ENCODE measurements at regions not wholly inside any gene's neighbourhood (a gene's known extent, or its start where the extent isn't known, plus 50 kb on each side); places are given as distances from the start of the nearest gene placed in this dataset.

- no TSS peak for BruUV-seq (replicated peaks)
- H3K79me2 ChIP-seq (ENCODE audit: low read length): no peaks in the 10 kb centered on the region
- DNase-seq: no peak
- no peaks in the 10 kb centered on the region for H3K27me3 ChIP-seq (ENCODE audit: low read length)
- H3K9me2 ChIP-seq (replicated peaks; ENCODE audit: low read length): no peaks in the 10 kb centered on the region
- CTCF ChIA-PET: no interaction called here
- H3F3A ChIP-seq (ENCODE audit: low read length, unreplicated experiment): no peaks in the 10 kb centered on the region
- intact Hi-C loops (cut with micrococcal nuclease): no loop called here
- no peak for TF ChIP-seq EZH2phosphoT487 (IDR thresholded peaks at IDR 0.05; ENCODE audit: borderline replicate concordance, low read length)
- no peak for TF ChIP-seq CTCF (conservative IDR thresholded peaks at IDR 0.05; ENCODE audit: low read depth, low read length)
- TF ChIP-seq EZH2 (IDR thresholded peaks at IDR 0.05; ENCODE audit: low read length, unreplicated experiment): no peak
- no peak overlapping the region for H2AFZ ChIP-seq (ENCODE audit: low read length)
- no peak for ATAC-seq
- H3K36me3 ChIP-seq (ENCODE audit: low read depth, low read length): no peaks in the 10 kb centered on the region
- no peak overlapping the region for H3K4me3 ChIP-seq (ENCODE audit: low read length)
- peaks cover 10% of the 10 kb centered on the region for H3K4me1 ChIP-seq (ENCODE audit: insufficient read depth, low read length)
- no peaks in the 10 kb centered on the region for H4K20me1 ChIP-seq (ENCODE audit: low read length)
- no peak overlapping the region for H3K9ac ChIP-seq (ENCODE audit: low read length)
- H3K4me2 ChIP-seq (ENCODE audit: low read length): no peak overlapping the region
- H3K9me3 ChIP-seq (ENCODE audit: low read length): no peaks in the 10 kb centered on the region
- no peak overlapping the region for H3K27ac ChIP-seq (ENCODE audit: low read length)
- POLR2A ChIA-PET (ENCODE audit: unreplicated experiment): no interaction called here
These were observed 602.0 kb upstream of the MEF2C start for GRCh38 chr5:89484962-89485361.

- ChIA-PET POLR2A (ENCODE audit: unreplicated experiment) (no interaction called here), CTCF (no interaction called here)
- Histone ChIP-seq H3F3A (ENCODE audit: low read length, unreplicated experiment) (no peaks in the 10 kb centered on the region), H3K36me3 (ENCODE audit: low read depth, low read length) (no peaks in the 10 kb centered on the region), H3K4me2 (ENCODE audit: low read length) (no peak overlapping the region), H3K4me1 (ENCODE audit: insufficient read depth, low read length) (peaks cover 12% of the 10 kb centered on the region), H4K20me1 (ENCODE audit: low read length) (no peaks in the 10 kb centered on the region), H3K9me2 (replicated peaks; ENCODE audit: low read length) (no peaks in the 10 kb centered on the region), H3K4me3 (ENCODE audit: low read length) (no peak overlapping the region), H2AFZ (ENCODE audit: low read length) (no peak overlapping the region), H3K9me3 (ENCODE audit: low read length) (no peaks in the 10 kb centered on the region), H3K27me3 (ENCODE audit: low read length) (no peaks in the 10 kb centered on the region), H3K9ac (ENCODE audit: low read length) (no peak overlapping the region), H3K79me2 (ENCODE audit: low read length) (no peaks in the 10 kb centered on the region), H3K27ac (ENCODE audit: low read length) (peak overlapping the region; percentile 48)
- intact Hi-C loops (cut with micrococcal nuclease): no loop called here
- DNase-seq: peak; percentile 73
- TF ChIP-seq EZH2phosphoT487 (IDR thresholded peaks at IDR 0.05; ENCODE audit: borderline replicate concordance, low read length) (no peak), CTCF (conservative IDR thresholded peaks at IDR 0.05; ENCODE audit: low read depth, low read length) (no peak), EZH2 (IDR thresholded peaks at IDR 0.05; ENCODE audit: low read length, unreplicated experiment) (no peak)
- ATAC-seq: peak; percentile 62
- BruUV-seq (replicated peaks): no TSS peak
These were observed 597.5 kb upstream of the MEF2C start for GRCh38 chr5:89480406-89481007.

GRCh38 chr5:89478851-89479250 lies 595.9 kb upstream of the MEF2C start:
- BruUV-seq (replicated peaks): no TSS peak
- H3F3A ChIP-seq (ENCODE audit: low read length, unreplicated experiment): no peaks in the 10 kb centered on the region
- POLR2A ChIA-PET (ENCODE audit: unreplicated experiment): no interaction called here

More at GRCh38 chr5:89478851-89479250, 595.9 kb upstream of the MEF2C start:
- DNase-seq (no peak), ATAC-seq (no peak)
- no peak overlapping the region for H2AFZ ChIP-seq (ENCODE audit: low read length)
- no peaks in the 10 kb centered on the region for H4K20me1 ChIP-seq (ENCODE audit: low read length)
- H3K9ac ChIP-seq (ENCODE audit: low read length): no peak overlapping the region
- TF ChIP-seq EZH2 (IDR thresholded peaks at IDR 0.05; ENCODE audit: low read length, unreplicated experiment): no peak
- no peak for TF ChIP-seq CTCF (conservative IDR thresholded peaks at IDR 0.05; ENCODE audit: low read depth, low read length)
- TF ChIP-seq EZH2phosphoT487 (IDR thresholded peaks at IDR 0.05; ENCODE audit: borderline replicate concordance, low read length): no peak
- no peak overlapping the region for H3K4me3 ChIP-seq (ENCODE audit: low read length)
- H3K9me2 ChIP-seq (replicated peaks; ENCODE audit: low read length): no peaks in the 10 kb centered on the region
- H3K27me3 ChIP-seq (ENCODE audit: low read length): no peaks in the 10 kb centered on the region
- H3K4me1 ChIP-seq (ENCODE audit: insufficient read depth, low read length): peaks cover 12% of the 10 kb centered on the region
- intact Hi-C loops (cut with micrococcal nuclease): no loop called here
- H3K4me2 ChIP-seq (ENCODE audit: low read length): no peak overlapping the region
- CTCF ChIA-PET: no interaction called here
- H3K27ac ChIP-seq (ENCODE audit: low read length): no peak overlapping the region
- no peaks in the 10 kb centered on the region for H3K79me2 ChIP-seq (ENCODE audit: low read length)
- no peaks in the 10 kb centered on the region for H3K9me3 ChIP-seq (ENCODE audit: low read length)
- H3K36me3 ChIP-seq (ENCODE audit: low read depth, low read length): no peaks in the 10 kb centered on the region

Data from PC-3 (cell line).